Chondrocyte (in vitro differentiated cells): ENCODE measurements at regions not wholly inside any gene's neighbourhood (a gene's known extent, or its start where the extent isn't known, plus 50 kb on each side); places are given as distances from the start of the nearest gene placed in this dataset.

Experiments used
- DNase-seq: peaks from one replicate; pipeline ENCODE4 v3.0.0; 2021; ENCODE audit warnings: mixed read lengths, low spot score
- H3K27ac Mint-ChIP-seq: one replicate; pipeline ENCODE4 v1.8.0; 2021; ENCODE audit warnings: mild to moderate bottlenecking, moderate library complexity, mixed read lengths; ENCODE audit not compliant: unreplicated experiment
- H3K27me3 Mint-ChIP-seq: 2 replicates; pipeline ENCODE4 v1.8.0; 2021; ENCODE audit warnings: low read depth, mixed read lengths
- H3K36me3 Mint-ChIP-seq: 2 replicates; pipeline ENCODE4 v1.8.0; 2021; ENCODE audit warnings: low read depth, mixed read lengths
- H3K4me1 Mint-ChIP-seq: 2 replicates; pipeline ENCODE4 v1.8.0; 2021; ENCODE audit warnings: low read depth, mild to moderate bottlenecking, mixed read lengths
- H3K4me3 Mint-ChIP-seq: one replicate; pipeline ENCODE4 v1.8.0; 2021; ENCODE audit warnings: mild to moderate bottlenecking, moderate library complexity, mixed read lengths; ENCODE audit not compliant: unreplicated experiment
- H3K9me3 Mint-ChIP-seq: 2 replicates; pipeline ENCODE4 v1.8.0; 2021; ENCODE audit warnings: low read depth, mixed read lengths
- CTCF ChIP-seq: fragments of 200-600 bp; sonication (generic); IDR thresholded peaks from 2 replicates; pipeline ENCODE4 v1.5.0; 2021; ENCODE audit warnings: antibody characterized with exemption, mild to moderate bottlenecking, moderate library complexity

GRCh38 chr1:72705921-72706320 lies 423.6 kb upstream of the NEGR1 start:
- no peaks in the 10 kb centered on the region for H3K27me3 Mint-ChIP-seq
- H3K36me3 Mint-ChIP-seq: no peaks in the 10 kb centered on the region
- H3K9me3 Mint-ChIP-seq: no peaks in the 10 kb centered on the region
- no peak overlapping the region for H3K4me3 Mint-ChIP-seq
- DNase-seq: no peak
- no peak overlapping the region for H3K27ac Mint-ChIP-seq
- TF ChIP-seq CTCF: no peak
- no peaks in the 10 kb centered on the region for H3K4me1 Mint-ChIP-seq

- Mint-ChIP-seq H3K4me3 (no peak overlapping the region), H3K27me3 (no peaks in the 10 kb centered on the region), H3K4me1 (no peaks in the 10 kb centered on the region), H3K27ac (no peak overlapping the region), H3K9me3 (no peaks in the 10 kb centered on the region), H3K36me3 (no peaks in the 10 kb centered on the region)
- DNase-seq: no peak
- TF ChIP-seq CTCF: no peak
Observed at GRCh38 chr1:72704841-72705477, 422.6 kb upstream of the NEGR1 start.

- H3K4me3 Mint-ChIP-seq: no peak overlapping the region
- no peak overlapping the region for H3K27ac Mint-ChIP-seq
- no peak for DNase-seq
- H3K36me3 Mint-ChIP-seq: no peaks in the 10 kb centered on the region
- H3K4me1 Mint-ChIP-seq: no peaks in the 10 kb centered on the region
- peaks cover 26% of the 10 kb centered on the region for H3K9me3 Mint-ChIP-seq
- TF ChIP-seq CTCF: no peak
- H3K27me3 Mint-ChIP-seq: no peaks in the 10 kb centered on the region
Observed at GRCh38 chr1:72697410-72697809, 415.1 kb upstream of the NEGR1 start.

- H3K36me3 Mint-ChIP-seq: no peaks in the 10 kb centered on the region
- no peak overlapping the region for H3K4me3 Mint-ChIP-seq
- no peaks in the 10 kb centered on the region for H3K4me1 Mint-ChIP-seq
- no peak for DNase-seq
- H3K9me3 Mint-ChIP-seq: peaks cover 39% of the 10 kb centered on the region
- H3K27ac Mint-ChIP-seq: no peak overlapping the region
- no peak for TF ChIP-seq CTCF
- H3K27me3 Mint-ChIP-seq: no peaks in the 10 kb centered on the region
Observed at GRCh38 chr1:72693899-72694298, 411.6 kb upstream of the NEGR1 start.

GRCh38 chr1:72693376-72693775 lies 411.0 kb upstream of the NEGR1 start:
- Mint-ChIP-seq H3K27ac (no peak overlapping the region), H3K36me3 (no peaks in the 10 kb centered on the region), H3K4me3 (no peak overlapping the region), H3K27me3 (no peaks in the 10 kb centered on the region), H3K9me3 (peaks cover 44% of the 10 kb centered on the region), H3K4me1 (no peaks in the 10 kb centered on the region)
- TF ChIP-seq CTCF: no peak
- DNase-seq: no peak
